RPMI8226 (cell line): ENCODE measurements at regions not wholly inside any gene's neighbourhood (a gene's known extent, or its start where the extent isn't known, plus 50 kb on each side); places are given as distances from the start of the nearest gene placed in this dataset.

ENCODE experiments used
- DNase-seq: peaks from one replicate; pipeline ENCODE4 v3.0.0-alpha.2; 2015

GRCh38 chr4:156487107-156487506 lies 484.5 kb downstream of the PDGFC start:
- DNase-seq = no peak

- no peak for DNase-seq
Measured at GRCh38 chr4:156481845-156482244, 489.8 kb downstream of the PDGFC start.

- DNase-seq = no peak
Measured at GRCh38 chr4:156477636-156478035, 494.0 kb downstream of the PDGFC start.

GRCh38 chr4:156476359-156476758 lies 495.2 kb downstream of the PDGFC start:
- no peak for DNase-seq

GRCh38 chr4:156475322-156475721 lies 496.3 kb downstream of the PDGFC start:
- no peak for DNase-seq

- no peak for DNase-seq
Measured at GRCh38 chr4:156473151-156473550, 498.4 kb downstream of the PDGFC start.

GRCh38 chr4:156472624-156473023 lies 499.0 kb downstream of the PDGFC start:
- DNase-seq = no peak

- DNase-seq = no peak
Measured at GRCh38 chr4:156459584-156459983, 505.9 kb upstream of the CTSO start.

GRCh38 chr4:156456830-156457229 lies 503.2 kb upstream of the CTSO start:
- DNase-seq = no peak

- no peak for DNase-seq
Measured at GRCh38 chr4:156443488-156443887, 489.8 kb upstream of the CTSO start.

GRCh38 chr4:156442912-156443311 lies 489.2 kb upstream of the CTSO start:
- no peak for DNase-seq

GRCh38 chr4:156439576-156440200 lies 486.0 kb upstream of the CTSO start:
- no peak for DNase-seq

- no peak for DNase-seq
Measured at GRCh38 chr4:156437666-156438065, 484.0 kb upstream of the CTSO start.

- DNase-seq = no peak
Measured at GRCh38 chr4:156422576-156422975, 468.9 kb upstream of the CTSO start.

- DNase-seq = no peak
Measured at GRCh38 chr4:156420623-156421022, 467.0 kb upstream of the CTSO start.

- DNase-seq = no peak
Measured at GRCh38 chr4:156419080-156419685, 465.5 kb upstream of the CTSO start.

GRCh38 chr4:156414406-156414805 lies 460.7 kb upstream of the CTSO start:
- no peak for DNase-seq

- DNase-seq = no peak
Measured at GRCh38 chr4:156413239-156414135, 459.8 kb upstream of the CTSO start.

GRCh38 chr4:156411531-156411930 lies 457.9 kb upstream of the CTSO start:
- no peak for DNase-seq

- no peak for DNase-seq
Measured at GRCh38 chr4:156408749-156409148, 455.1 kb upstream of the CTSO start.

GRCh38 chr4:156401371-156401770 lies 447.7 kb upstream of the CTSO start:
- no peak for DNase-seq

- no peak for DNase-seq
Measured at GRCh38 chr4:156396534-156396933, 442.9 kb upstream of the CTSO start.

- no peak for DNase-seq
Measured at GRCh38 chr4:156391325-156391653, 437.6 kb upstream of the CTSO start.
